HG03520 (cell line): ENCODE measurements at regions not wholly inside any gene's neighbourhood (a gene's known extent, or its start where the extent isn't known, plus 50 kb on each side); places are given as distances from the start of the nearest gene placed in this dataset.

Source experiments
- ATAC-seq: cut with Tn5 transposase; IDR thresholded peaks from one replicate; pipeline ENCODE4 v1.9.1; 2021; ENCODE audit warnings: mild to moderate bottlenecking, moderate library complexity; ENCODE audit not compliant: unreplicated experiment

DNA sequence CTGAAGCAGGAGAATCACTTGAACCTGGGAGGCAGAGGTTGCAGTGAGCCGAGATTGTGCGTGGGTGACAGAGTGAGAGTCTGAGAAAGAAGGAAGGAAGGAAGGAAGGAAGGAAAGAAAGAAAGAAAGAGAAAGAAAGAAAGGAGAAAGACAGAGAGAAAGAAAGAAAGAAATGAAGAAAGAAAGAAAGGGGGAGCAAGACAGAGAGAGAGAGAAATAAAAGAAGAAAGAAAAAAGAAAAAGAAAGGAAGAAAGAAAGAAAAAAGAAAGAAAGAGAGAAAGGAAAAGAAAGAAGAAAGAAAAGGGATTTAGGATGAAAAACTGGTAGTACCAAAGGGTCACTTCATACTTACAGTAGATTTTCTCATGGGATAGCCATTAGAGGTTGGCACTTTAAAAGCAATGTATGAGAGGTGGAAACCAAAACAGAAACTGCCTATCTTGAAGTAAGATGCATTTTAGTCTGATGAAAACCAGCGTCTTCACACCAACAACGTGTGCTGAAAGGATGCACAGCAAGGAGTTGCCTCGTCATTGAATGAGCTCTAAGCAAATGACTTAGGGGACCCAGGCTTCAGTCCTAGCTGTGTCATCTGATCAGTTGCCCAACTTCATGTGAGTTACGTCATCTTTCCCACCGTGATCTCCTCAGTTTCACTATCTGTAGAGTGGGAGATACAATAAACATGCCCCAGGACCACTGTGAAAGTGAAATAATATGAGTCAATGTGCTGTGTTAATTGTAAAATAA, 133.9 kb upstream of the NEDD9 start:
- ATAC-seq, result peak; percentile 78

DNA sequence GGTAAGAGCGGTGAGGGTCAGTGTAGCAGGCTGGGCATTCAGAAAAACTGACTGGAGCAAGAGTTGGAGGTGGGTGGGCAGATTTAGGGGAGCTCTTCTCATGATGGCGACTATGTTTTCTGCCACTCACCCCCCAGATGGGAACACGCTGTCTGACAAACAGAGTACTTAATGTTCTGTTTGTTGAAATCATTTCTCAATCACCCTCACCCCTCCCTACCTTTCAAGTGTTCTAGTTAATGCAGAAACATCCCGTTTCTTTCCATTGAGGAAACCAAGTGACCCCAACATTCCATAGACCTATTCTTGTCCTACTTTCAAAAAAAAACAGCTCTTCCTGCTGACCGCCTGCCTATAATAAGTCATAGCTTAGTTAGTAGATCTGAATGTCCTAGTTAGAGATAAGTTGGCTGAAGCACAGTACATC, 132.5 kb upstream of the NEDD9 start:
- ATAC-seq, result no peak

DNA sequence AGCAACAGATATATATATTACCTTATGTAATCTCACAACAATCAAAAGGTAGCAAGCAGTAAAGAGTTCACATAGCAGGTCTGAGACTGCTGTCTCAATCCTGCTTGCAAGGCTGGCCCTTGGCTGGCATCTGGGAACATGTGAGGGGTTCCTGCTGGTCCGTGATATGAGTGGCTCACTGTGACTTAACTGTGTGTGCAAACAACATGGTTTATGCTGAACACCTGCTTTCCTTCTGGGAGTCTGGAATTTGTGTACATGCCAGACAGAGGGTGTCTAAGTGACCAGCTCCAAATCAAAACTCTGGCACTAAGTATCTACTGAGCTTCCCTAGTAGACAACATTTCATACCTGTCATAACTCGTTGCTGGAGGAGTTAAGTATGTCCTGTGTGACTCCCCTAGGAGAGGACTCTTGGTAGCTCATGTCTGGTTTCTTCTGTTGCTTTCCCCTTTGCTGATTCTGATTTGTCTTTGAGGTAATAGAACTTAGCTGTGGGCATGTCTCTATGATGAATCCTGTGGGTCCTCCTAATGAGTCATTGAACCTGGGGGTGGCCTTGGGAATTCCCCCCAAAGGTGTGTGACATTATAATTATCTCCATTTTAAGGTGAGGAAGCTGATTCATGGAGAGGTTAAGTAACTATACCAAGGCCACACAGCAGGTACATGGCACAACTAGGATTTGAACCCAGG, 131.6 kb upstream of the NEDD9 start:
- ATAC-seq, result no peak

DNA sequence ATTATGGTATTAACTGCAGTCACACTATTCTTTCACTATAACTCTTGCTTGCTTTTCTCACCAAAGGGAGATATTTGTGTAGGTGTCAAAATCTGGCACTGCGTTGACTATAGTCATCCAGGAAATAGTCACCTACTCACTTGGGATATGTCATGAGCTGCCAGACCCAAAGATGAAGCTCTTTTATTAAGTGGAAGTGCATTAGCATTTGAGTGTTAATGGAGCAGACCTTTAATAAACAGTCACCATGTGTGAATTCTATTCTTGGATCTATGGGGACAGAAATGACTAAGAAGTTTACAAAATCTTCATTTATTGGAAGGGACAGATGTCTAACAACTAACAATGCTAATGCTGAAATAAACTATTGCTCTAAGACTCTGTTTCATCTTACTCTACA, 130.1 kb upstream of the NEDD9 start:
- no peak for ATAC-seq

DNA sequence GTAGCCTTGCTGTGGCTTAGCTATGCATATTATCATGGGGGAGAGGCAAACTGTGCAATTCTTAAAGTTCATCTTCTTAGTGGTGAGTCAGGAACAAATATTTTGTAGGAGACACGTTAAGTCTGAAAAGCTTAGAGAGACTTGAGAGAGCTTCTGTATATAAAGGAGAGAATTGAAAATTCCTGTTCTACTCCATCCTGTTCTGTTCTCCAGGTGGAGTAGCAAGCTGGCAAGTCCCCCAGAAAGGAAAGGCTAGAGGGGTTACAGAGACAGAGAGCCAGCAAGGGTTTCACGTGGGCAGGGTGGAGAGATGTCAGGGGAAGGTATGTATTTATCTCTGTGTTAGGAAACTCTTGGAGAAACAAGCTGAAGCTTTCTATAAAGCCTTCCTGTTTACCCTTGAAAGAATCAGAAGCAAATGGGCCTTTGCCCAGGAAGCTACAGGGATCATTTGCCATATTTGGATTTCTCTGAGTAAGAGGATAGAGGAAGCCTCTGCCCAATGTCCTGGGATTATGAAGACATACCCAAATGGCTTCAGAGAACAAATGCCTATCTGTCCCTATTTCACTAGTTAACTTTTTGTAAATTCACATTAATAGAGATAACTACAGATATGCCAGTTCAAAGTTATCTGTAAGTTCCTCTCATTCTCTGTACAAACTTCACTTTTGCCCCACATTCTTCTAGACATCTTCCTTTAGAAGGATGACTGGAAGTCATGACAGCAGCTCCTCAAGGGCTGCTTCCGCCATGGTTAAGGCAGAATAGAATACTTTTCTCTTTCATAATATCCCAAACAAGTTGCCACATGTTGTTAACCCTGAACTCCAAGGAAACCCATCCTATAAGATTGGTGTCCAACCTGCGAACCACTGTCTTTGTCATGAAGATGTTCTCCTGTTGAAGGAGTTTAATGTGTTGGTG, 126.7 kb upstream of the NEDD9 start:
- ATAC-seq, result no peak

DNA sequence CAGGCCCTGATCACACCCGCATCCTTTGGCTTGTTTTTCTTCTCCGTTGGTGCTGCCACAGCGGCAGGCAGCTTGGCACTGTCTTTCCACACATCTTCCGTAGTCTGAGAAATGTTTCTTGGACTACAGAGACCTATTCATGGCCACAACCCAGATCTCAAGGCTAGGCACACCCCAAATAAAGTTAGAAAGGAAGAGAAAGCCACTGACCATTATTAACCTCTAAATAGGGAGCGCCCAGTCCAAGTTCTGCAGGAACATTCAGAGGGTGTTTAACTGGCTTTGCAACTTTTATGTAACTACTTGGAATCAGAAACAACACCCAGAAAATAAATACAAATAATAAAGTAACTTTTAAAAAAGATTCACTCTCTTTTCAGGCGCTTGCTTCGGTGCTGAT, 124.8 kb upstream of the NEDD9 start:
- ATAC-seq, result no peak

DNA sequence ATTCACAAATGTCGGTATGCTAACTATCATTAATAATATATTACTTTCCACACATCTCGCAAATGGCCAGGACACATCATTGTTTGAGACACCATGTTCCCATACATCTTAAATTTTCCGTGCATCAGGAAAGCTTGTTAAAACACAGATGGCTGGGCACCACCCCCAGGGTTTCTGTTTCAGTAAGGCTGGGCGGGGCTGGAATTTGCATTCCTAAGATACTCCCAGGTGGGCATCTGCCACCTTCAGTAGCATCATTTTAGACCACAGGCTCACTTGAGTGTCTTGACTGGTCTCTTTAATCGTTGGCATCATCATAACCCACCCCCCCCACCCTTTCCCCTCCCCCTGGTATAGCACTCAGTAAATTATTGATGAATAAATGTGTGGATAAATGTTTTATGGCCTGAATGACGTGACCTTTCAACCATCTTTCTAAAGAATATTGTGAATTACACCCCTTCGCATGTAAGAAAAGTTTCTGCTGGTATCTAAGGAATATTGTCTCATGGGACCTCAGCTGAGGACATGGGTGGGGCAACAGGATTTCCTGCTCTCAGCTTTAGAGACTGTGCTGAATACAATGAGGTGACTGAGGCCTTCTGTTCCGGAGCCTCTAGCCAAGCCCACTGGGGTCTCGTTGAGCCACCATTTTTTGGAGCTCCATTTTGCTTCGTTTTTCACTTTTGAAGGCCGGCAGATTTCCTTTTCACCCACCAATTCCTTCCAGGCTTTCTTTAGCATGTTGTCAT, 124.1 kb upstream of the NEDD9 start:
- no peak for ATAC-seq

DNA sequence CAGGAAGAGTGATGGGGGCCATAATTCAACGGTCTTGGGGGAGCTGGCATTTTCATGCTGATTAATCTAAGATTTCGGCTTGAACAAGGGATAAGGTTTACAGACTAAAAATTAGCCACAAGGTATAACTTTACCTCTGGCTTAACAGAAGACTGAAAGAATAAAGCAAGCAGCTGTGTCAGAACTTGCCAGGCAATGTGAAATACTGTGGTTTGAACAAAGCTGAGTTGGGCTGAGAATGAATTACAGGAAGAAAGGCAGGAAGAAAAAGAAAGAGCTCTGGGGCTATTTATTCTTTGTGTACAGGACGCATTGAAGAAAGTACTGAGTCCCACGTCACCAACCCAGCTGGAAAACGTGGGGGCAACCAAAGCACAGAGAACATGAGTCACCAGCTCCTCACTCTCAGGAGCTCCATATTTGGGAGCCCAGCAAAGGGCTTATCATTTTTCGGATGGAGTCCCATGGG, 121.5 kb upstream of the NEDD9 start:
- ATAC-seq, result no peak

DNA sequence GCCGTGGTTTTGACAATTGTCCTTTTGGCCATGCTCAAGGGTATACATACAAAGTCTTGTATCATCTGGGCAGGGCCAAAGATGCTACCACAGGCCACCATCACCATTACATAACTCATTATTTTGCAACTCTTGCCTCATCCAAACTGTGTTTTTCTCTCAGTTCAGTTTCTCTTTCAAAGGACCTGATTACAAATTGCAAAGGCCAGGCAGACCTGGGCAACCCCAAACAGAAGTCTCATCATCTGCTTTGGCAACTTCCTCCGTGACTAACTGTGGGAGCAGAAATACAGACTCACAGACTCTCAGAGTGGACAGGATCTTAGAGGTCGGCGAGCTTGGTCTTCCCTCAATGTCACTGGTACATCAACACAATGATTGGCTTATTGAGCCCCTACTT, 117.8 kb upstream of the NEDD9 start:
- no peak for ATAC-seq

DNA sequence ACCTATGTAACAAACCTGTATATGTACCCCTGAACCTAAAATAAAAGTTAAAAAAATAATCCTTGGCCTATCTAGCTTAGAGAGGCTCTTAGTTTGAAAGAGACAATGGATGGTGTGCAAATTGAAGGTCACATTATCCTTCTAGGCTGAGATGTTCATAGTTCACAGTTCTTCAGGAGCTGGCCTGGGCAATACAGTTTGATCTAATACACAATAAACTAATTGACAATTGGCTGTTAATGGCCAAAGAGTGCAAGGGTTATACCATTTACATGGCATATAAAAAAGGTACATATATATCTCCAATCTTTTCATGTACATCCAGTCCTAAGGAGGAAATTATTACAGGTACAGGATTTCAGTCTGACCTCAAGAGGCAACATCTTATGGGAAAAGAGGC, 117.4 kb upstream of the NEDD9 start:
- no peak for ATAC-seq

DNA sequence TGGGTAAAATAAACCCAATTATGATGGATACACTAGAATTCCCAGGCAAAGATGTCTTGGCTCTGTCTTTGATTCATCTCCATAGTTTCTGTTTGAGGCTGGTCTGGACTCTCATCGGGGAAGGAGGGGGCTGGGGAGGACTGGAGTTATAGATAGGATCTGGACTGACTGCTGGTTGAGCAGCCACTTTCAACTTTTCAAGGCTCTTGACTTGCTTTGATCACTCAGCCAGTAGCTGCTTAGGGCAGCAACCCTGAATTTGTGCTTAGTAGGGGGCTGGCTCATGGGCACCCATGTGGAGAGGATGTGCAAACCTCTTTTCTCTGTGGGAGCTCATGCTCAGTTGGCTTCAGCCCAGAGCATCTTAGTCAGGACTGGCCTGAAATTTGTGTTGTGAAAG, 114.0 kb upstream of the NEDD9 start:
- peak; percentile 44 for ATAC-seq

DNA sequence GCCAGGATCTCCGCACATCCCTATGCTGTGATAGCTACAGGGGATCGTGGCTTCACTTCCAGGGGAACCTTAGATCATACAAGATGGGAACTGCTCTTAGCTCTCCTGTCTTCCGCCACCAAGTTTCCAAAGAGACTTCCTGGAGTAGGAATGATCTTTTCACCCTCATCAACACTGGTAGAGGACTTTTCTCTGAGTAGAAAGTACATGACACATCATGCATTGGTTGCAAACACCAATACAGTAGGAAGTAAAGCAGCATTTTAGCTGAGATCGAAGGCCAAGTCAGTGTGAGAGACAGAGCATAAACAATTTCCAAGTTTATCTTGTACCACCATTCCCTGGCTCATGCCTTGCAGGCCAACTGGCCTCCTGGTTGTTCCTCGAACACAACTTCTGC, 113.1 kb upstream of the NEDD9 start:
- ATAC-seq, result no peak

DNA sequence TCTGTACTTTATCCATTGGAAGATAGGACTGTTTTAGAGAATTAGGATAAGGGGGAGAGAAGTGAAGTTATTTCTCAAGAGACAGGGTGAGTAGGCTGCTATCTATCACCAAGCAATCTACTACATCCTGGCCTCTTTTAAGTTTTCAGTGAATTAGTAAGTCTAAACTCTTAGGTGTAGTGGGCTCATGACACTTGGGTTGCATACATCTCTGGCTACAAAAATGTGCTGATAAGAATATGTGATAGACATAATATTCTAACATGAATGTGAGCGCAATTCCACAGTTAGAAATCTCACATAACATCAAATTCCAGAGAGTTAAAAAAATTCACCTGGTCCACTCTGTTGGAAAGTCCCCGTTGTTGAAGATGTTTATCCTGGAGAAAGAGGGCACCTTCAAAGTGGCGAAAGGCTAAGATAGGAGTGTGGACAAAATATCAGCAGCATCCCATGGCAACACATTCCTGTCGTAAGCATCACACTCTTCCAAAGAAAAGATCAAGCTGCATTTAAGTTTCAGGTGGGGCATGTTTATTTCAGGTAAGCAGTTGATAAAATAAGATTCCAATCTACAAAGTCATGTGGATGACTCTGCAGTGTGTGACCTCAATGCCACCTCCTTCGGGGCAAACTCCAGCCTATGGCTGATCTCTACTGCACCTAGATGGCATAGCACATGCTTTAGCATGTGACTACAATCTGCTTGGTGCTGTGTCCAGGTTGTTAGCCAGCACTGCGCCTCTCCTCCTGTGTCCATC, 111.7 kb upstream of the NEDD9 start:
- ATAC-seq, result no peak

DNA sequence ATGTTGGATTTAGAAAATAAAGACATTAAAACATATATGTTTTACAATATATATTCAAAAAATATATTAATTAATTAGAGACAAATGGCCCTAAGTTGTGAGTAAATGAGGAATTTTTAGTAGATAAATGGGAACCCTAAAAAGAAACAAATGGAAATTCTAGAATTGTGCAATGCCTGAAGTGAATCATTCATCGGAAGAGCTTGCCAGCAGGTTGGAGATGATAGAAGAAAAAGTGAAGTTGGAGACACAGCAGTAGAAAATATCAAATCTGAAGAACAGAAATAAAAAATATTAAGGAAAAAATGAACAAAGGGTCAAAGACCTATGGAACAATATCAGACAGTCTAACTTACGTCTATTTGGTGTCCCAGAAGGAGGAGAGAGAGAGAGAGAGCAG, 109.4 kb upstream of the NEDD9 start:
- no peak for ATAC-seq

DNA sequence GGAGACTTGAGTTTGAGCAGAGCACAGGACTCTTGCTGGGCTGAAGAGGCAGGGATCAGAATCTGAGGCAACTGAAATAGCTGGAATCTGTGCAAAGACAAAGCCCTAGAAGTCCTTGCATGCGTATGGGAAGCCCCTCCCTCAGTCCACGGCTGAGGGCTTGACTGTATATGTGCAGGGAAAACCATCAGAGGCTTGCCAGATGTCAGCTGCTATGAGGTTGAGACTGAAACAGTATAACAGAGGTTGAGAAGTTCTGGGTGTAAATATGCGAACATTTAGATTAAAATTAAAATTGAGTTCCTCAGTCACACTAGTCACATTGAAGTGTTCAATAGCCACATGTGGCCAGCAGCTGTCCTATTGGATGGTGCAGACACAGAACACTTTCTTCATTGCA, 108.8 kb upstream of the NEDD9 start:
- ATAC-seq, result no peak

DNA sequence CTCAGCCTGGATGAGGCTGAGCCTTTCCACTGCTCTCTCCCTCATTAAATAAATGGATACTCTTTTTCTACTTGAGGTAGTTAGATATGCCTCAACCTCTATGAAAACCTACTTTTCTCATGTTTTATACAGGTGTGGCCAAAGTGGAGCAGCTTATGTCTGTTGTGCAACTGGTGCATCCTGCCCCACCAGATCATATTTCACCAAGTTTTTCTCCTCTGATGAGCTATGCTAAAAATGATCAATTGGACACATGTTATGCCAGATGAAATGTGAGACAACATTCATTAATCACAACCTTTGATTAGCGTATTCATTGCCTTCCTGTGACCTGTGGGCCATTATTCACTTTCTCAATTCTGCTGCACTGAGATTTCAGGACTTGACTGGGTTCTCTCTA, 106.9 kb upstream of the NEDD9 start:
- ATAC-seq, result no peak

DNA sequence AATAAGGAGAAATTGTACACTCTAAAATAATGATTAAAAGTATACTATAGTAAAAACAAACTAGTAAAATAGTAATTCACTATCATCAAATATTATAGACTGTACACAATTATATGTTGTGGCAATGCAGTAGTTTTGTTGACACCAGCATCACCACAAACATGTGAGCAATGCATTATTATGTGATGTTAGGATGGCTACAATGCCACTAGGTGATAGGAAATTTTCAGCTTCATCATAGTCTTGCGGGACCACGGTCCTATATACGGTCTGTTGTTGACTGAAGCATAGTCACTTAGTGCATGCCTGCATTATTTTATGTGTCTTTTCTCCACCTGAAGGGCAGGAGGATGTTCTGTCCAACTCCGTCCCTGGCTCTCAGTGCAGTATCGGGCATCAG, 104.8 kb upstream of the NEDD9 start:
- no peak for ATAC-seq

DNA sequence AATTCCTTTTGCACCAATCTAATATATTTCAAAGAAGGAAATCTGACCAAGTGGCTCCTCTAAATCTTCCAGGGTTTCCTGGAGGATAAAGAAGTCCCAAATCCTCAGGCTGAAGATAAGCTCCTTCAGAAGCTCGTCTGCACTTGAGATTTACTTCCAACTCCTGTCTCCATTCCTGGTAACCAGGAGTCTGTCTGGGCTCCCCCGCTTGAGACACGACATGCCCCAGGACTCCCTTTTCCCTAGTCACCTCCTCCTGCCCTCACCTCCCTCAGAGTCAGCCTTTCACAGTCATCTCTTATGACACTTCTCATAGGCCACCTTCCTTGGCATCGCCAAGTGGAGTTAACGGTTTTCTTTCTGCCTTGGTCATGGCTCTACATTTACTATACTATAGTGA, 103.4 kb upstream of the NEDD9 start:
- no peak for ATAC-seq

DNA sequence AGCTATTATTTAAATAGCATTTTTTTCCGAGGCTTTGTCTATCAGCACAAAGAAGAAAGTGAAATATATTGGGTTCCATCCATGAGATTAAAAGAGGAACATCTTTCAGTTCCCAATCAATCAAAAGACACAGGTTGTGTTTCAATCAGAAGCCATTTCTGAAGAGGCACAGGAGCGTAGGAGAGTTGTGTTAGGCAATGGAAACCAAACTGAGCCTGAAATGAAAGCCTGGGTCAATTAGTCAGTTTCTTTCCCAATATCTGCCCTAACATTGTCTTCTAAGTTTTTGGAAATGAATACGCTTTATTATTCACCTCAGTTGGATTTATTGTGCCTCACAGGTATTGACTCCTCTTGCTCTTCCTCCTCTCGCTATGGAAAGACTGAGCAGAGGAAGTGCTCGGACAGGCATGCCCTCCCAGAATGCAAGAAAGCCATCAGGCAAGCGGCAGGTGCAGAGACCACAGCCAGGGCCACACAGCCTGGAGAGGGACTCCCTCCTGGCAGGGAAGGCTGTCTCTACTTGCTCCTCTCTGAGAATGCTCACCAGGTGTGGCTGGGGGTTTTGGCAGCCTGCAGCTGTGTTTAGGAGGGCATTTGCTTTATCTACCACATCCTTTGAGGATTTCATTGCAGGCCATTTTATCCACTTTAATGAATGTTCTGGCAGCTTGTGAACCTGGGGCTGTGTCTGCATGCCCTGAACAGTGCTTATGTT, 100.8 kb upstream of the NEDD9 start:
- no peak for ATAC-seq
